OCI-LY3 (cell line): ENCODE measurements at regions not wholly inside any gene's neighbourhood (a gene's known extent, or its start where the extent isn't known, plus 50 kb on each side); places are given as distances from the start of the nearest gene placed in this dataset.

ENCODE experiments used
- H2AFZ ChIP-seq: fragments of 200-600, 300-600 bp; shearing (Covaris generic); 2 replicates; pipeline ENCODE4 v1.6.0; 2014; ENCODE audit warnings: antibody characterized with exemption, low read depth, low read length
- H3K27ac ChIP-seq: fragments of 200-600, 300-600 bp; sonication (generic); 2 replicates; pipeline ENCODE4 v1.5.1; 2014; ENCODE audit warnings: mild to moderate bottlenecking, low read length, moderate library complexity, mixed read lengths
- H3K27me3 ChIP-seq: fragments of 200-600, 300-600 bp; sonication (generic); 2 replicates; pipeline ENCODE4 v1.6.1; 2014; ENCODE audit warnings: low read depth, low read length, mixed read lengths
- H3K36me3 ChIP-seq: fragments of 200-600, 300-600 bp; sonication (generic); replicated peaks from 2 replicates; pipeline ENCODE3; 2014; ENCODE audit warnings: low read depth, low read length, mixed read lengths
- H3K4me1 ChIP-seq: fragments of 300-600, 200-600 bp; sonication (generic); 2 replicates; pipeline ENCODE4 v1.6.1; 2014; ENCODE audit warnings: low read length, mixed read lengths
- H3K4me2 ChIP-seq: fragments of 200-600, 300-600 bp; sonication (generic); 2 replicates; pipeline ENCODE4 v1.6.1; 2014; ENCODE audit warnings: low read length, mixed read lengths
- H3K4me3 ChIP-seq: fragments of 300-600, 200-600 bp; sonication (generic); 2 replicates; pipeline ENCODE4 v1.5.1; 2014; ENCODE audit warnings: antibody characterized with exemption, mild to moderate bottlenecking, low read length, moderate library complexity
- H3K79me2 ChIP-seq: fragments of 300-600, 200-600 bp; shearing (Covaris generic); 2 replicates; pipeline ENCODE4 v1.6.1; 2014; ENCODE audit warnings: mild to moderate bottlenecking, low read length, mixed read lengths
- H3K9ac ChIP-seq: fragments of 300-600, 200-600 bp; shearing (Covaris generic); 2 replicates; pipeline ENCODE4 v1.6.0; 2014; ENCODE audit warnings: mild to moderate bottlenecking, low read length, moderate library complexity
- H3K9me3 ChIP-seq: fragments of 200-600, 300-600 bp; shearing (Covaris generic); 2 replicates; pipeline ENCODE4 v1.6.1; 2014; ENCODE audit warnings: low read length, mixed read lengths; ENCODE audit not compliant: insufficient read depth
- H4K20me1 ChIP-seq: fragments of 200-600, 300-600 bp; sonication (generic); 2 replicates; pipeline ENCODE4 v1.6.1; 2016; ENCODE audit warnings: low read length, mixed read lengths; ENCODE audit not compliant: insufficient read depth
- EZH2phosphoT487 ChIP-seq: fragments of 200-600 bp; shearing (Covaris generic); IDR thresholded peaks from 2 replicates; pipeline ENCODE4 v1.6.1; 2018; ENCODE audit warnings: antibody characterized with exemption, mixed run types, low read depth
- TF ChIP-seq, protein P1 (sequence below): fragments of 200-600, 300-600 bp; sonication (generic); IDR thresholded peaks from 2 replicates; pipeline ENCODE4 v1.5.1; 2014; ENCODE audit warnings: antibody characterized with exemption, low read length, low read depth

DNA sequence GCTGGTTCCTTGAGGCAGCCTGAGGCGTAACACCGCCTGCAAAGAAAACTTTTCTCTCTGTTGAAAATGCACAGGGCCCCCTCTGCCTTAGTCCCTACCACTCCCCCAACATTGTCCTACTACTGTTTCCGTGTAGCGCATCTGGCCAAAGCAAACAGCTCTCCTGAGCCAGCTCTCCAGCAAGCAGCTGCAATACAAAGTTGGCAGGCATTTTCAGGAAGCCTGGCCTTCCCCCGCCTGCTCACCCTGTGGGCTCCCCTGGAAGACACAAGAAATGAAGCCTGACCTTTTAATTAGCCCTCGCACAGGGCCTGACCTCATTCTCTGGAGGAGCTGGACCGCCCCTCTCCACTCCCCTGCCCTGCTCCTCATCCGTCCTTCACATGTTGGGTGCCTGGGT is 66.7 kb downstream of the SOX9 start:
- TF ChIP-seq EZH2phosphoT487, result no peak
- TF ChIP-seq, protein P1, sequence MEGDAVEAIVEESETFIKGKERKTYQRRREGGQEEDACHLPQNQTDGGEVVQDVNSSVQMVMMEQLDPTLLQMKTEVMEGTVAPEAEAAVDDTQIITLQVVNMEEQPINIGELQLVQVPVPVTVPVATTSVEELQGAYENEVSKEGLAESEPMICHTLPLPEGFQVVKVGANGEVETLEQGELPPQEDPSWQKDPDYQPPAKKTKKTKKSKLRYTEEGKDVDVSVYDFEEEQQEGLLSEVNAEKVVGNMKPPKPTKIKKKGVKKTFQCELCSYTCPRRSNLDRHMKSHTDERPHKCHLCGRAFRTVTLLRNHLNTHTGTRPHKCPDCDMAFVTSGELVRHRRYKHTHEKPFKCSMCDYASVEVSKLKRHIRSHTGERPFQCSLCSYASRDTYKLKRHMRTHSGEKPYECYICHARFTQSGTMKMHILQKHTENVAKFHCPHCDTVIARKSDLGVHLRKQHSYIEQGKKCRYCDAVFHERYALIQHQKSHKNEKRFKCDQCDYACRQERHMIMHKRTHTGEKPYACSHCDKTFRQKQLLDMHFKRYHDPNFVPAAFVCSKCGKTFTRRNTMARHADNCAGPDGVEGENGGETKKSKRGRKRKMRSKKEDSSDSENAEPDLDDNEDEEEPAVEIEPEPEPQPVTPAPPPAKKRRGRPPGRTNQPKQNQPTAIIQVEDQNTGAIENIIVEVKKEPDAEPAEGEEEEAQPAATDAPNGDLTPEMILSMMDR, result no peak
- Histone ChIP-seq H3K27ac (no peak overlapping the region), H3K27me3 (no peaks in the 10 kb centered on the region), H4K20me1 (no peaks in the 10 kb centered on the region), H3K4me3 (no peak overlapping the region), H3K9ac (no peak overlapping the region), H3K4me2 (no peak overlapping the region), H3K79me2 (no peaks in the 10 kb centered on the region), H3K36me3 (no peaks in the 10 kb centered on the region), H2AFZ (no peak overlapping the region), H3K9me3 (no peaks in the 10 kb centered on the region), H3K4me1 (peaks cover 15% of the 10 kb centered on the region)

DNA sequence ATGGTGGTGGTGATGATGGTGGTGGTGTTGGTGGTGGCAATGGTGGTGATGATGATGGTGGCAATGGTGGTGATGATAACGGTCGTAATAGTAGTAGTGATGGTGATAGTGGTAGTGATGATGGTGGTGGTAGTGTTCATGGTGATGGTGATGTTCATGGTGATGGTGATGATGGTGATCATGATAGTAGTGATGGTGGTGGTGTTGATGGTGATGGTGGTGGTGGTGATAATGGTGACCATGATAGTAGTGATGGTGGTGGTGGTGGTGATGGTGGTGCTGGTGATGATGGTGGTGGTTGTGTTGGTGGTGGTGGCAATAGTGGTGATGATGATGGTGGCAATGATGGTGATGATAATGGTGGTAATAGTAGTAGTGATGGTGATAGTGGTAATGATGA is 68.0 kb downstream of the SOX9 start:
- no peaks in the 10 kb centered on the region for H4K20me1 ChIP-seq
- H3K4me2 ChIP-seq, result no peak overlapping the region
- H2AFZ ChIP-seq, result no peak overlapping the region
- no peaks in the 10 kb centered on the region for H3K27me3 ChIP-seq
- H3K9ac ChIP-seq, result no peak overlapping the region
- H3K4me3 ChIP-seq, result no peak overlapping the region
- no peaks in the 10 kb centered on the region for H3K79me2 ChIP-seq
- H3K4me1 ChIP-seq, result peaks cover 15% of the 10 kb centered on the region
- no peaks in the 10 kb centered on the region for H3K9me3 ChIP-seq
- no peak overlapping the region for H3K27ac ChIP-seq
- H3K36me3 ChIP-seq, result no peaks in the 10 kb centered on the region
- TF ChIP-seq, protein P1, result no peak
- no peak for TF ChIP-seq EZH2phosphoT487

DNA sequence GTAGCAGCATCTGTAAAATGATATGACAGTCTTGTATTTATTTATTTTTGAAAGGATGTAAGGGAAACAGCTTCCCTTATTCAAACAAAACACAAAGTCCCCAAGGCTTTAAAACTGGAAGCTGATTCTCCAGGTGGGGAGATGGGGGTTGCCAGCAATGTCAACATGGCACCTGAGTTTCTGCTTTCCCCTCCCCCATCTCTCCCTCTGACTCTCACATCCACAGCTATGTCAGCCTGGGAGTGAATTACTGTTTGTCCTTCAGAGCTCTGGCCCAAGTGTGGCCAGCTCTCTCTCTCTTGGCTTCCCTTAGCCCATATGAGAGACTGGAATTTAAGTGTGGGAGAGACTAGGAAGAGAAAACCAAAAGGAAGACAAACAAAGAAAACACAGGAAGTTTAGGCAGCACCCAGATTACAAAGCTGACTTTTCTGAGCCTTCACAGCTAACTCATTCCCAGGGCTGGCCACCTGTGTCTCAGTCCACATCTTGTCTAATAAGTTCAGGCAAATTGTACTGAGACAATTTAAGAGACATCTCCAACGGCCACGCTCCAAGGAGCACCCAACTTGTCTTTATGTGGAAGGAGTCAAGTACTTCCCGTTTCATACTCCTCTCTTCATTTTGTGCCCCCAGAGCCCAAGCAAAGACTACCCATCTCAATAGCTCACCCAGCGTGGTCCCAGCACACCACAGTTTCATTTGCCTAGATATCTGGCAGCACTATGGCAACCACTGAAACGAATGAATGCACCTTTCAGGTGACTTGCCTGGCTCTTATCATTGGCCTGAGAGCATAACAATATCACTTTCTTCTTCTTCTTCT is 69.2 kb downstream of the SOX9 start:
- H4K20me1 ChIP-seq, result no peaks in the 10 kb centered on the region
- H3K27ac ChIP-seq, result peak overlapping the region; percentile 23; the same call in 1 of the 2 replicates
- H2AFZ ChIP-seq, result peak overlapping the region; percentile 26; the same call in 1 of the 2 replicates
- peak overlapping the region; percentile 1; the same call in 1 of the 2 replicates for H3K4me3 ChIP-seq
- H3K27me3 ChIP-seq, result no peaks in the 10 kb centered on the region
- H3K4me1 ChIP-seq, result peaks cover 15% of the 10 kb centered on the region
- TF ChIP-seq EZH2phosphoT487, result no peak
- TF ChIP-seq, protein P1, result no peak
- H3K79me2 ChIP-seq, result no peaks in the 10 kb centered on the region
- H3K9ac ChIP-seq, result no peak overlapping the region
- H3K36me3 ChIP-seq, result no peaks in the 10 kb centered on the region
- peak overlapping the region; percentile 49 for H3K4me2 ChIP-seq
- no peaks in the 10 kb centered on the region for H3K9me3 ChIP-seq

DNA sequence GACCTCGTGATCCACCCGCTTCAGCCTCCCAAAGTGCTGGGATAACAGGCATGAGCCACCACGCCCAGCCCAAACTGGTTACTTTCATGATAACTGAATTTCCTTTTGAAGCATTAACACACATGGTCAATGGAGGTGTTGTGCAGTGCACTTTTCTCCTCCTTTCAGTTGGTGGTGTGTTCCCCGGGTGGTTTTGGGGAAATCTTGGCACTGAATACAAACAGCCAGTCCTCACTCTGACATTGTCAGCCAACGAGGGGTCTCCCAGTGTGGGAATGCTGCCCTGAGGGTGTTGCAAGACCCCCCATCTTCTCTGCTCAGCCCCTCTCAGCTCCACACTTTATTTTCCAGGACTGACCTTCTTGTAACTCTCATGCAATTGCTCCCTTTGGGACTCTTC is 70.5 kb downstream of the SOX9 start:
- Histone ChIP-seq H3K4me1 (peaks cover 15% of the 10 kb centered on the region), H3K9ac (no peak overlapping the region), H3K9me3 (no peaks in the 10 kb centered on the region), H3K27me3 (no peaks in the 10 kb centered on the region), H3K4me2 (no peak overlapping the region), H3K36me3 (no peaks in the 10 kb centered on the region), H3K4me3 (no peak overlapping the region), H2AFZ (no peak overlapping the region), H4K20me1 (no peaks in the 10 kb centered on the region), H3K79me2 (no peaks in the 10 kb centered on the region), H3K27ac (no peak overlapping the region)
- no peak for TF ChIP-seq EZH2phosphoT487
